LNCaP clone FGC (cell line): ENCODE measurements at regions not wholly inside any gene's neighbourhood (a gene's known extent, or its start where the extent isn't known, plus 50 kb on each side); places are given as distances from the start of the nearest gene placed in this dataset.

ENCODE experiments used
- DNase-seq: peaks from one replicate; pipeline ENCODE4 v3.0.0-alpha.2; 2011; ENCODE audit warnings: low read depth
- H3K4me3 ChIP-seq: 2 replicates; pipeline ENCODE4 v1.5.1; 2011; ENCODE audit warnings: mild to moderate bottlenecking, low read depth, low read length, control low read depth
- TF ChIP-seq, protein P1 (sequence below): IDR thresholded peaks from 2 replicates; pipeline ENCODE4 v1.5.1; 2012; ENCODE audit warnings: mild to moderate bottlenecking; ENCODE audit not compliant: control insufficient read depth, insufficient read depth; ENCODE audit errors: extremely low read depth

GRCh38 chr6:145486306-145486705 is 249.0 kb downstream of the EPM2A start:
- TF ChIP-seq, protein P1, sequence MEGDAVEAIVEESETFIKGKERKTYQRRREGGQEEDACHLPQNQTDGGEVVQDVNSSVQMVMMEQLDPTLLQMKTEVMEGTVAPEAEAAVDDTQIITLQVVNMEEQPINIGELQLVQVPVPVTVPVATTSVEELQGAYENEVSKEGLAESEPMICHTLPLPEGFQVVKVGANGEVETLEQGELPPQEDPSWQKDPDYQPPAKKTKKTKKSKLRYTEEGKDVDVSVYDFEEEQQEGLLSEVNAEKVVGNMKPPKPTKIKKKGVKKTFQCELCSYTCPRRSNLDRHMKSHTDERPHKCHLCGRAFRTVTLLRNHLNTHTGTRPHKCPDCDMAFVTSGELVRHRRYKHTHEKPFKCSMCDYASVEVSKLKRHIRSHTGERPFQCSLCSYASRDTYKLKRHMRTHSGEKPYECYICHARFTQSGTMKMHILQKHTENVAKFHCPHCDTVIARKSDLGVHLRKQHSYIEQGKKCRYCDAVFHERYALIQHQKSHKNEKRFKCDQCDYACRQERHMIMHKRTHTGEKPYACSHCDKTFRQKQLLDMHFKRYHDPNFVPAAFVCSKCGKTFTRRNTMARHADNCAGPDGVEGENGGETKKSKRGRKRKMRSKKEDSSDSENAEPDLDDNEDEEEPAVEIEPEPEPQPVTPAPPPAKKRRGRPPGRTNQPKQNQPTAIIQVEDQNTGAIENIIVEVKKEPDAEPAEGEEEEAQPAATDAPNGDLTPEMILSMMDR: no peak
- no peak overlapping the region for H3K4me3 ChIP-seq
- no peak for DNase-seq

DNA sequence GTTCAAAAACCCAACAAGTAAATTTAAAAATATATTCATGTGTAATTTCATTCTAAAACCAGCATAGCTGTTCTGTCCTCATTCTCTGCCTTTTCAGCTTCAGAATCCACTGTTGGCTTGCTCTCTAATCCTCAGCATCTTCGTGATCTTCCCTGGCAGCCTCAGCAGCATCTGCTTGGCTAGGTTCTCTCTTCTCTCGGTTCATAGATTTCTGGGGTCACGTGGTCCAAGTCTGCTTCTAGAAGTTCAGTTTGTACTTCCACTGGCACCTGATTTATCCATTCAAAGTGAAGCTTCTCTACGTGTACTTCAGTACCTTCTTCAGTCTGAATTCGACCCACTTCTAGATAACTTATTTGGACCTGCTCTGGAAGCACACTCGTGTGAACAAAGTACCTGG is 245.7 kb downstream of the EPM2A start:
- TF ChIP-seq, protein P1: no peak
- no peak for DNase-seq
- H3K4me3 ChIP-seq: no peak overlapping the region

DNA sequence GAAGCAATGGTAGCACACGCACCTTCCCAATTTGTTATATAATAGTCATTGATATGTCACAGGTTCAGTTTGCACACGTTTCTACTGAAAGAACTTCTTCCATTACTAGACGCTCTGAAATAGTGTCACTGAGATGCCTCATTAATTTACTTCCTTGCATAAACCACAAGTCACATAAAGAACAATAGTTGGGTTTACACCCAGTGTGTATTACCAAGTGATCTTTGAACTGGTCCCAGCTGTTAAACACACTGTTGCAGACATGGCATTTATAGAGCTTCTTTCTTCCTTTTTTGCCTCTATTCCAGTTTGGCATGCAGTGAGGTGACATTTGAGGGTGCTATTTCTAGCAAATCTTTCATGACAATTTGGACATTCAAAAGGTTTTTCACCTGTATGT is 245.3 kb downstream of the EPM2A start:
- TF ChIP-seq, protein P1: no peak
- no peak for DNase-seq
- H3K4me3 ChIP-seq: no peak overlapping the region

DNA sequence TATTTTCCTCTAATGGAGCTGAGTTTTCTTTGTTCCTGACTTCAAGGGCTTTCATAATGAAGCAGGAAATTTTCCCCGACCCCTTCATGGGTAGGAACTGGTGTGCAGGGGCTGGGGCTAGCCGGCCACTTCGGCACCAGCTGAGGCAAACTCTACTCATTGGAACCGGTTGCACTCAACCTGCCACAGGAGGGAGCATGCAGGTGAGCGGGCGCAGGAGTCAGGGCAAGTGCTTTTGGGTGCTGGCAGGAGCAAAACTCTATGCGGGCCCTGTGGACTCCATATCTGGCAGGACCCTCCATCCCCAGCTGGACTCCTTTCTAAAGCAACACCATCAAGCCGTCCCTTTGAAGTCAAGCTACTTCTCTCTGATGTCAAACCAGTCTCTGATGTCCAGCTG is 244.2 kb downstream of the EPM2A start:
- no peak overlapping the region for H3K4me3 ChIP-seq
- no peak for DNase-seq
- TF ChIP-seq, protein P1: peak; percentile 14; the same call in 1 of the 2 replicates

DNA sequence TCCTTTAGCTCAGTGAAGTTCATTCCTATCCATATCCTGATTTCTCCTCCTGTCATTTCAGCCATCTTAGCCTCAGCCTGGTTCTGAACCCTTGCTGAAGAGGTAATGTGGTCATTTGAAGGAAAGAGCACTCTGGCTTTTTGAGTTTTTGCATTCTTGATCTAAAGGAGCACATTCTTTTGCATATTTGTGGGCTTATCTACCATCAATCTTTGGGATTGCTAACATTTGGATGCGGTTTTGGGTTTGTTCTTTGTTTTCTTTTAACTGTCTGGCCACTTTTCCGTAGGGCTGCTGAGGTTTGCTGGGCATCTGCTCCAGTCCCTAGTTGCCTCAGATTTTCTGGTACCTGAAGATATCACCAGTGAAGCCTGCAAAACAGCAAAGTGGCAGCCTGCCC is 238.3 kb downstream of the EPM2A start:
- TF ChIP-seq, protein P1: no peak
- no peak for DNase-seq
- H3K4me3 ChIP-seq: no peak overlapping the region

GRCh38 chr6:145498425-145498824 is 236.9 kb downstream of the EPM2A start:
- TF ChIP-seq, protein P1: no peak
- no peak overlapping the region for H3K4me3 ChIP-seq
- no peak for DNase-seq

DNA sequence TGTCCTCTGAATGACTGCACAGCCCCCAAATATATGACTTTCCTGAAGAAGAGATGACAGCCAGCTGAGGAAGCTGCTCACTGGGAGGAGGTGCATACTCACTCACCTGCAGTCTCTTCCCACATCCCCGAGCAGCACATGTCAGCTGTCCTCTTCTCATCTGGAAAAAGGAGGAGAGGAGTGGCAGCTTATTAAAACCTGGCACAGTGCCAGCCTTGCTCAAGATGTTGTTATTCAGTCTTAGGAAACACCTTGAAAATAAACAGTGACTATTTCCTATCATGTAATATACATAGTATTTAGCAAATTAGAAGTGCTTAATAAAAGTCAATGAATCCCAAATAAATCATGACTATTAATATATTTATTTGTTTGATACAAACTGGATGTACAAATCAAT is 232.9 kb downstream of the EPM2A start:
- no peak overlapping the region for H3K4me3 ChIP-seq
- TF ChIP-seq, protein P1: no peak
- DNase-seq: no peak
